Liver (tissue), 3 donors: ENCODE measurements at regions not wholly inside any gene's neighbourhood (a gene's known extent, or its start where the extent isn't known, plus 50 kb on each side); places are given as distances from the start of the nearest gene placed in this dataset.

Experiments used
- ATF3 ChIP-seq: IDR thresholded peaks from 2 replicates; pipeline ENCODE4 v1.6.1; 2016; ENCODE audit warnings: antibody characterized with exemption
- CTCF ChIP-seq: fragments of 150-350 bp; IDR thresholded peaks from 2 replicates; pipeline ENCODE4 v1.5.1; 2017; ENCODE audit warnings: improper control_type of control experiment, low read depth, low read length; ENCODE audit not compliant: missing input control
- EGR1 ChIP-seq, 2 donors: IDR thresholded peaks; 2 replicates each; pipeline ENCODE4 v1.6.1; 2016 to 2018; ENCODE audit warnings: antibody characterized with exemption in 2 of 2, low read depth in 2 of 2
- FOXA1 ChIP-seq: IDR thresholded peaks from 2 replicates; pipeline ENCODE4 v1.6.1; 2016; ENCODE audit warnings: antibody characterized with exemption
- GABPA ChIP-seq, 2 donors: IDR thresholded peaks in 1 of 2; conservative IDR thresholded peaks in 1 of 2; 2 replicates each; pipeline ENCODE4 v1.6.1; 2016; ENCODE audit warnings: antibody characterized with exemption in 2 of 2, mild to moderate bottlenecking in 1 of 2, moderate library complexity in 1 of 2
- JUND ChIP-seq, 2 donors: IDR thresholded peaks; 2 replicates each; pipeline ENCODE4 v1.6.1; 2016; ENCODE audit warnings: antibody characterized with exemption in 2 of 2
- MAX ChIP-seq: IDR thresholded peaks from 2 replicates; pipeline ENCODE4 v1.6.1; 2016; ENCODE audit warnings: antibody characterized with exemption
- RAD21 ChIP-seq, 2 donors: IDR thresholded peaks; 2 replicates each; pipeline ENCODE4 v1.6.1; 2016; ENCODE audit warnings: antibody characterized with exemption in 2 of 2, mild to moderate bottlenecking in 2 of 2
- RXRA ChIP-seq, 2 donors: IDR thresholded peaks; 2 replicates each; pipeline ENCODE4 v1.6.1; 2017 to 2018; ENCODE audit warnings: antibody characterized with exemption in 2 of 2, mild to moderate bottlenecking in 1 of 2
- SP1 ChIP-seq: IDR thresholded peaks from 2 replicates; pipeline ENCODE4 v1.6.1; 2018; ENCODE audit warnings: antibody characterized with exemption, mild to moderate bottlenecking
- TAF1 ChIP-seq: conservative IDR thresholded peaks from 2 replicates; pipeline ENCODE4 v1.6.1; 2016; ENCODE audit warnings: antibody characterized with exemption, mild to moderate bottlenecking
- YY1 ChIP-seq: IDR thresholded peaks from 2 replicates; pipeline ENCODE4 v1.6.1; 2016; ENCODE audit warnings: antibody characterized with exemption, mild to moderate bottlenecking
- TF ChIP-seq, protein P1 (sequence below): IDR thresholded peaks from 2 replicates; pipeline ENCODE4 v1.6.1; 2016; ENCODE audit warnings: antibody characterized with exemption, mild to moderate bottlenecking
- donor health status: healthy.
- donor health status: healthy.

DNA sequence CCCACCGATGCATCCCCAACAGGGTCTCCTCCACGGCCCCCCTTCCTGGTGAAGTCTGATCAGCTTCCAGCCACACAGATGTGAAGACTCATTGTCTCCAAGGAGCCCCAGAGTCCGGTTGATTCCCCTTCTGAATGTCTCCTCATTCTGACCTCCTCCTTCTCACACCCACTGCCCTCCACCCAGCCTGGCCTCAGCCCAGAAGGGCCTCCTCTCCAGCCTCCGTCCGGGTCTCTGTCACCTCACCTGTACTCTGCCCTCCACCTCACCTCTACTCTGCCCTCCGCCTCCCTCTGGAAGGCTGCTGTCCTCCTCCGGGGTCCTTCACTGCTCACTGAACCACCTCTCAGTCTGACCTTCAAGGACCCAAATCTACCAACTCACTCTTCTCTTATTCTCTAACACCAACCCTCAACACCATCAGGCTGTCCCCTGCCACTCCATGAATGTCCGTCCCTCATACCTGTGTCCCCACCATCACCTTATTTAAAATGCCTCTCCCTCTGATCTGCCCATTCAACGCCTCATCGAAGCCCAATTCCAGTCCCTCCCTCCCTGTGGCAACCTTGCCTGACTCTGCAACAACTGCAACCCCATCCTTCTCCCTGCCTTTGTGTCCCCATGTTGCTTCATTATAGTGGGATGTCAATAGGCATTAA, 201.2 kb downstream of the TOMM20 start:
- TF ChIP-seq CTCF (no peak), TAF1 (no peak), MAX (no peak), SP1 (no peak), RAD21 (IDR thresholded peaks at IDR 0.05) (no peak), EGR1 (IDR thresholded peaks at IDR 0.05; ENCODE audit: low read depth in 2 of 2) (no peak), JUND (IDR thresholded peaks at IDR 0.05) (no peak), GABPA (IDR thresholded peaks at IDR 0.05 in 1 of 2, conservative IDR thresholded peaks at IDR 0.05 in 1 of 2) (no peak), FOXA1 (no peak), YY1 (no peak), ATF3 (no peak), RXRA (IDR thresholded peaks at IDR 0.05) (no peak)
- TF ChIP-seq, protein P1, sequence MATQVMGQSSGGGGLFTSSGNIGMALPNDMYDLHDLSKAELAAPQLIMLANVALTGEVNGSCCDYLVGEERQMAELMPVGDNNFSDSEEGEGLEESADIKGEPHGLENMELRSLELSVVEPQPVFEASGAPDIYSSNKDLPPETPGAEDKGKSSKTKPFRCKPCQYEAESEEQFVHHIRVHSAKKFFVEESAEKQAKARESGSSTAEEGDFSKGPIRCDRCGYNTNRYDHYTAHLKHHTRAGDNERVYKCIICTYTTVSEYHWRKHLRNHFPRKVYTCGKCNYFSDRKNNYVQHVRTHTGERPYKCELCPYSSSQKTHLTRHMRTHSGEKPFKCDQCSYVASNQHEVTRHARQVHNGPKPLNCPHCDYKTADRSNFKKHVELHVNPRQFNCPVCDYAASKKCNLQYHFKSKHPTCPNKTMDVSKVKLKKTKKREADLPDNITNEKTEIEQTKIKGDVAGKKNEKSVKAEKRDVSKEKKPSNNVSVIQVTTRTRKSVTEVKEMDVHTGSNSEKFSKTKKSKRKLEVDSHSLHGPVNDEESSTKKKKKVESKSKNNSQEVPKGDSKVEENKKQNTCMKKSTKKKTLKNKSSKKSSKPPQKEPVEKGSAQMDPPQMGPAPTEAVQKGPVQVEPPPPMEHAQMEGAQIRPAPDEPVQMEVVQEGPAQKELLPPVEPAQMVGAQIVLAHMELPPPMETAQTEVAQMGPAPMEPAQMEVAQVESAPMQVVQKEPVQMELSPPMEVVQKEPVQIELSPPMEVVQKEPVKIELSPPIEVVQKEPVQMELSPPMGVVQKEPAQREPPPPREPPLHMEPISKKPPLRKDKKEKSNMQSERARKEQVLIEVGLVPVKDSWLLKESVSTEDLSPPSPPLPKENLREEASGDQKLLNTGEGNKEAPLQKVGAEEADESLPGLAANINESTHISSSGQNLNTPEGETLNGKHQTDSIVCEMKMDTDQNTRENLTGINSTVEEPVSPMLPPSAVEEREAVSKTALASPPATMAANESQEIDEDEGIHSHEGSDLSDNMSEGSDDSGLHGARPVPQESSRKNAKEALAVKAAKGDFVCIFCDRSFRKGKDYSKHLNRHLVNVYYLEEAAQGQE, result no peak
